ENCODE measurements at regions not wholly inside any gene's neighbourhood (a gene's known extent, or its start where the extent isn't known, plus 50 kb on each side); places are given as distances from the start of the nearest gene placed in this dataset.
"Not testable (repeated sequence)": the region's sequence is repeated elsewhere in the genome, so short reads cannot be mapped to it uniquely, and the experiment has no call there.

- DNase-seq (ENCODE audit: low read depth) = not testable (repeated sequence)
Observed at GRCh38 chr10:76815505-76815904, 822.1 kb downstream of the KCNMA1 start.

GRCh38 chr10:76811430-76811829 lies 826.2 kb downstream of the KCNMA1 start:
- DNase-seq (ENCODE audit: low read depth) = no peak

- no peak for DNase-seq (ENCODE audit: low read depth)
Observed at GRCh38 chr10:76788452-76788811, 849.2 kb downstream of the KCNMA1 start.

- no peak for DNase-seq (ENCODE audit: low read depth)
Observed at GRCh38 chr10:76787746-76788451, 849.7 kb downstream of the KCNMA1 start.

- peak; percentile 18 for DNase-seq (ENCODE audit: low read depth)
Observed at GRCh38 chr10:76786504-76787072, 851.0 kb downstream of the KCNMA1 start.

- DNase-seq (ENCODE audit: low read depth) = no peak
Observed at GRCh38 chr10:76784076-76784475, 853.5 kb downstream of the KCNMA1 start.

GRCh38 chr10:76779796-76780301 lies 857.8 kb downstream of the KCNMA1 start:
- no peak for DNase-seq (ENCODE audit: low read depth)

- peak; percentile 32 for DNase-seq (ENCODE audit: low read depth)
Observed at GRCh38 chr10:76778914-76779795, 858.5 kb downstream of the KCNMA1 start.

- DNase-seq (ENCODE audit: low read depth) = no peak
Observed at GRCh38 chr10:76774987-76775603, 862.5 kb downstream of the KCNMA1 start.

GRCh38 chr10:76769582-76769981 lies 868.0 kb downstream of the KCNMA1 start:
- DNase-seq (ENCODE audit: low read depth) = no peak

GRCh38 chr10:76769161-76769560 lies 868.4 kb downstream of the KCNMA1 start:
- no peak for DNase-seq (ENCODE audit: low read depth)

GRCh38 chr10:76766682-76767081 lies 870.9 kb downstream of the KCNMA1 start:
- DNase-seq (ENCODE audit: low read depth) = no peak

- not testable (repeated sequence) for DNase-seq (ENCODE audit: low read depth)
Observed at GRCh38 chr10:76764921-76765320, 872.7 kb downstream of the KCNMA1 start.

GRCh38 chr10:76764177-76764576 lies 873.4 kb downstream of the KCNMA1 start:
- DNase-seq (ENCODE audit: low read depth) = no peak

- DNase-seq (ENCODE audit: low read depth) = peak; percentile 36
Observed at GRCh38 chr10:76763376-76763775, 874.2 kb downstream of the KCNMA1 start.

- no peak for DNase-seq (ENCODE audit: low read depth)
Observed at GRCh38 chr10:76759681-76760080, 877.9 kb downstream of the KCNMA1 start.

GRCh38 chr10:76743169-76743568 lies 894.4 kb downstream of the KCNMA1 start:
- no peak for DNase-seq (ENCODE audit: low read depth)

GRCh38 chr10:76740514-76740913 lies 897.1 kb downstream of the KCNMA1 start:
- DNase-seq (ENCODE audit: low read depth) = no peak

- no peak for DNase-seq (ENCODE audit: low read depth)
Observed at GRCh38 chr10:76738991-76739390, 898.6 kb downstream of the KCNMA1 start.

- DNase-seq (ENCODE audit: low read depth) = no peak
Observed at GRCh38 chr10:76736815-76737618, 900.6 kb downstream of the KCNMA1 start.

GRCh38 chr10:76736392-76736791 lies 901.2 kb downstream of the KCNMA1 start:
- DNase-seq (ENCODE audit: low read depth) = peak; percentile 22
